ENCODE measurements at regions not wholly inside any gene's neighbourhood (a gene's known extent, or its start where the extent isn't known, plus 50 kb on each side); places are given as distances from the start of the nearest gene placed in this dataset.

- Histone ChIP-seq H3K27ac (no peak overlapping the region), H3K27me3 (ENCODE audit: low read depth) (no peaks in the 10 kb centered on the region), H3K9me3 (no peaks in the 10 kb centered on the region), H3K4me3 (no peak overlapping the region), H3K4me1 (no peaks in the 10 kb centered on the region), H3K36me3 (no peaks in the 10 kb centered on the region)
- no peak for DNase-seq
- no peak for TF ChIP-seq CTCF (IDR thresholded peaks at IDR 0.05)
- intact Hi-C loops (cut with DNase I): no loop called here
- ATAC-seq: no peak
Measured at GRCh38 chr13:61672756-61673155, 257.1 kb upstream of the PCDH20 start.

GRCh38 chr13:61670384-61671161, 254.9 kb upstream of the PCDH20 start:
- TF ChIP-seq CTCF (IDR thresholded peaks at IDR 0.05): no peak
- no peaks in the 10 kb centered on the region for H3K27me3 ChIP-seq (ENCODE audit: low read depth)
- H3K4me3 ChIP-seq: no peak overlapping the region
- ATAC-seq: no peak
- H3K27ac ChIP-seq: no peak overlapping the region
- DNase-seq: no peak
- no peaks in the 10 kb centered on the region for H3K36me3 ChIP-seq
- H3K9me3 ChIP-seq: no peaks in the 10 kb centered on the region
- no peaks in the 10 kb centered on the region for H3K4me1 ChIP-seq
- intact Hi-C loops (cut with DNase I): no loop called here

GRCh38 chr13:61664801-61665705, 249.4 kb upstream of the PCDH20 start:
- Histone ChIP-seq H3K4me3 (no peak overlapping the region), H3K36me3 (no peaks in the 10 kb centered on the region), H3K4me1 (no peaks in the 10 kb centered on the region), H3K27me3 (ENCODE audit: low read depth) (no peaks in the 10 kb centered on the region), H3K9me3 (no peaks in the 10 kb centered on the region), H3K27ac (no peak overlapping the region)
- ATAC-seq (peak; percentile 53 to 72), DNase-seq (no peak)
- TF ChIP-seq CTCF (IDR thresholded peaks at IDR 0.05): no peak
- intact Hi-C loops (cut with DNase I): no loop called here

GRCh38 chr13:61654481-61654880, 238.8 kb upstream of the PCDH20 start:
- Histone ChIP-seq H3K36me3 (no peaks in the 10 kb centered on the region), H3K4me3 (no peak overlapping the region), H3K9me3 (peaks cover 3% of the 10 kb centered on the region), H3K27me3 (ENCODE audit: low read depth) (no peaks in the 10 kb centered on the region), H3K27ac (no peak overlapping the region), H3K4me1 (no peaks in the 10 kb centered on the region)
- intact Hi-C loops (cut with DNase I): no loop called here
- DNase-seq: no peak
- ATAC-seq: no peak
- TF ChIP-seq CTCF (IDR thresholded peaks at IDR 0.05): no peak

- H3K4me3 ChIP-seq: no peak overlapping the region
- DNase-seq (no peak), ATAC-seq (no peak)
- H3K36me3 ChIP-seq: no peaks in the 10 kb centered on the region
- H3K9me3 ChIP-seq: no peaks in the 10 kb centered on the region
- no peak for TF ChIP-seq CTCF (IDR thresholded peaks at IDR 0.05)
- no peak overlapping the region for H3K27ac ChIP-seq
- no peaks in the 10 kb centered on the region for H3K27me3 ChIP-seq (ENCODE audit: low read depth)
- no peaks in the 10 kb centered on the region for H3K4me1 ChIP-seq
- intact Hi-C loops (cut with DNase I): no loop called here
Measured at GRCh38 chr13:61648547-61648946, 232.9 kb upstream of the PCDH20 start.

Measured in lower lobe of right lung (tissue), 2 donors.